ENCODE measurements at regions not wholly inside any gene's neighbourhood (a gene's known extent, or its start where the extent isn't known, plus 50 kb on each side); places are given as distances from the start of the nearest gene placed in this dataset.
"Not testable (repeated sequence)": the region's sequence is repeated elsewhere in the genome, so short reads cannot be mapped to it uniquely, and the experiment has no call there.

- no peak for DNase-seq (ENCODE audit: low read depth in 2 of 3, low spot score in 2 of 3)
Observed at GRCh38 chr5:105057001-105057436, 1494.4 kb upstream of the NUDT12 start.

GRCh38 chr5:105054406-105054805, 1491.8 kb upstream of the NUDT12 start:
- DNase-seq (ENCODE audit: low read depth in 2 of 3, low spot score in 2 of 3) = no peak

- DNase-seq (ENCODE audit: low read depth in 2 of 3, low spot score in 2 of 3) = no peak
Observed at GRCh38 chr5:105042623-105043022, 1480.0 kb upstream of the NUDT12 start.

- DNase-seq (ENCODE audit: low read depth in 2 of 3, low spot score in 2 of 3) = not testable (repeated sequence)
Observed at GRCh38 chr5:105036814-105037213, 1474.2 kb upstream of the NUDT12 start.

- no peak for DNase-seq (ENCODE audit: low read depth in 2 of 3, low spot score in 2 of 3)
Observed at GRCh38 chr5:105034401-105034763, 1471.8 kb upstream of the NUDT12 start.

- no peak for DNase-seq (ENCODE audit: low read depth in 2 of 3, low spot score in 2 of 3)
Observed at GRCh38 chr5:105033637-105034400, 1471.2 kb upstream of the NUDT12 start.

GRCh38 chr5:105032917-105033316, 1470.3 kb upstream of the NUDT12 start:
- DNase-seq (ENCODE audit: low read depth in 2 of 3, low spot score in 2 of 3) = no peak

- DNase-seq (ENCODE audit: low read depth in 2 of 3, low spot score in 2 of 3) = no peak
Observed at GRCh38 chr5:105030153-105030552, 1467.6 kb upstream of the NUDT12 start.

- no peak for DNase-seq (ENCODE audit: low read depth in 2 of 3, low spot score in 2 of 3)
Observed at GRCh38 chr5:105015098-105015497, 1452.5 kb upstream of the NUDT12 start.

GRCh38 chr5:104998572-104998971, 1436.0 kb upstream of the NUDT12 start:
- DNase-seq (ENCODE audit: low read depth in 2 of 3, low spot score in 2 of 3) = no peak

GRCh38 chr5:104998169-104998568, 1435.6 kb upstream of the NUDT12 start:
- no peak for DNase-seq (ENCODE audit: low read depth in 2 of 3, low spot score in 2 of 3)

GRCh38 chr5:104987074-104987473, 1424.5 kb upstream of the NUDT12 start:
- DNase-seq (ENCODE audit: low read depth in 2 of 3, low spot score in 2 of 3) = no peak

GRCh38 chr5:104977529-104977928, 1414.9 kb upstream of the NUDT12 start:
- DNase-seq (ENCODE audit: low read depth in 2 of 3, low spot score in 2 of 3) = no peak

- DNase-seq (ENCODE audit: low read depth in 2 of 3, low spot score in 2 of 3) = no peak
Observed at GRCh38 chr5:104967806-104968410, 1405.3 kb upstream of the NUDT12 start.

GRCh38 chr5:104965006-104965405, 1402.4 kb upstream of the NUDT12 start:
- DNase-seq (ENCODE audit: low read depth in 2 of 3, low spot score in 2 of 3) = no peak

- no peak for DNase-seq (ENCODE audit: low read depth in 2 of 3, low spot score in 2 of 3)
Observed at GRCh38 chr5:104955479-104955878, 1392.9 kb upstream of the NUDT12 start.

GRCh38 chr5:104952876-104953275, 1390.3 kb upstream of the NUDT12 start:
- DNase-seq (ENCODE audit: low read depth in 2 of 3, low spot score in 2 of 3) = no peak

GRCh38 chr5:104951829-104952228, 1389.2 kb upstream of the NUDT12 start:
- no peak for DNase-seq (ENCODE audit: low read depth in 2 of 3, low spot score in 2 of 3)

GRCh38 chr5:104947076-104947475, 1384.5 kb upstream of the NUDT12 start:
- DNase-seq (ENCODE audit: low read depth in 2 of 3, low spot score in 2 of 3) = no peak

- DNase-seq (ENCODE audit: low read depth in 2 of 3, low spot score in 2 of 3) = no peak
Observed at GRCh38 chr5:104942735-104943134, 1380.1 kb upstream of the NUDT12 start.

GRCh38 chr5:104941030-104941645, 1378.5 kb upstream of the NUDT12 start:
- DNase-seq (ENCODE audit: low read depth in 2 of 3, low spot score in 2 of 3) = no peak

- DNase-seq (ENCODE audit: low read depth in 2 of 3, low spot score in 2 of 3) = no peak
Observed at GRCh38 chr5:104937598-104937997, 1375.0 kb upstream of the NUDT12 start.

All from hematopoietic multipotent progenitor cell (in vitro differentiated cells).